HCT116 (cell line): ENCODE measurements at regions not wholly inside any gene's neighbourhood (a gene's known extent, or its start where the extent isn't known, plus 50 kb on each side); places are given as distances from the start of the nearest gene placed in this dataset.

ENCODE experiments used
- ATAC-seq: fragments of 200-7000 bp; cut with Tn5 transposase; 2 replicates; pipeline ENCODE4 v1.9.1; 2020; ENCODE audit warnings: mild to moderate bottlenecking, moderate library complexity
- BruUV-seq: library from RNA; stranded (reverse); fragments of 400-500 nt; replicated peaks from 2 replicates; lab custom pipeline; 2021; lab: Mats Ljungman, UMichigan
- CTCF ChIA-PET: fragments of 300-600 bp; sonication (Branson Sonifier 250); formaldehyde crosslinking; loops from one replicate; lab custom pipeline; 2021; ENCODE audit warnings: antibody characterized with exemption; lab: Charles Lee
- POLR2A ChIA-PET: fragments of 300-600, 350-600 bp; sonication (Branson Sonifier 250); formaldehyde crosslinking; loops from one replicate; lab custom pipeline; 2021; ENCODE audit warnings: antibody characterized with exemption; lab: Charles Lee
- RAD21 ChIA-PET, 2 experiments: fragments of 300-600 bp; sonication (Branson Sonifier 250); formaldehyde crosslinking; loops; one replicate each; lab custom pipeline; 2023; ENCODE audit warnings: low total read pairs in 2 of 2; ENCODE audit not compliant: uncharacterized antibody in 2 of 2, unreplicated experiment in 2 of 2, low non-redundant PET in 1 of 2; lab: Charles Lee
- DNase-seq: peaks from one replicate; pipeline ENCODE4 v3.0.0-alpha.2; 2010; ENCODE audit warnings: low read depth, low spot score
- H2AFZ ChIP-seq: fragments of 200-600 bp; shearing (Covaris generic), sonication (generic); 2 replicates; pipeline ENCODE4 v1.6.1; 2017; ENCODE audit warnings: low read depth, mixed run types, mixed read lengths, antibody characterized with exemption, low read length; ENCODE audit not compliant: poor library complexity, severe bottlenecking
- H3K27ac ChIP-seq: 2 replicates; pipeline ENCODE4 v1.5.1; 2012; ENCODE audit warnings: low read depth, low read length
- H3K27me3 ChIP-seq: fragments of 200-600 bp; sonication (generic); 2 replicates; pipeline ENCODE4 v1.6.1; 2016; ENCODE audit warnings: mixed run types, low read length, mixed read lengths; ENCODE audit not compliant: insufficient read depth
- H3K36me3 ChIP-seq, 2 experiments: fragments of 200-500 bp in 1 of 2; fragments of 200-600 bp in 1 of 2; sonication (Bioruptor generic) in 1 of 2; sonication (generic) in 1 of 2; 2 replicates each; pipeline versions ENCODE4 v1.5.1 to v1.6.1; 2014 to 2016; ENCODE audit warnings: low read length in 2 of 2, inconsistent platforms in 1 of 2, mixed read lengths in 1 of 2, mixed run types in 1 of 2; ENCODE audit not compliant: insufficient read depth in 2 of 2, control insufficient read depth in 1 of 2
- H3K4me1 ChIP-seq, 2 experiments: fragments of 200-600 bp in 1 of 2; sonication (generic) in 1 of 2; 2 replicates each; pipeline versions ENCODE4 v1.5.1 to v1.6.1; 2012 to 2017; ENCODE audit warnings: low read length in 2 of 2, inconsistent platforms in 1 of 2, mild to moderate bottlenecking in 1 of 2, mixed read lengths in 1 of 2, mixed run types in 1 of 2, moderate library complexity in 1 of 2; ENCODE audit not compliant: insufficient read depth in 2 of 2, control insufficient read depth in 1 of 2
- H3K4me2 ChIP-seq: fragments of 200-600 bp; sonication (generic); 2 replicates; pipeline ENCODE4 v1.6.1; 2017; ENCODE audit warnings: mixed run types, low read length, mixed read lengths
- H3K4me3 ChIP-seq, 2 experiments: fragments of 200-600 bp in 1 of 2; sonication (generic) in 1 of 2; replicated peaks in 1 of 2; 2 replicates each; pipeline ENCODE4 v1.5.1; 2011 to 2016; ENCODE audit warnings: low read length in 2 of 2, control low read depth in 1 of 2, low read depth in 1 of 2, mild to moderate bottlenecking in 1 of 2, mixed read lengths in 1 of 2, mixed run types in 1 of 2
- H3K79me2 ChIP-seq: fragments of 200-600 bp; sonication (generic); 2 replicates; pipeline ENCODE4 v1.6.1; 2017; ENCODE audit warnings: mild to moderate bottlenecking, mixed run types, low read length, moderate library complexity, mixed read lengths; ENCODE audit not compliant: insufficient read depth
- H3K9ac ChIP-seq: fragments of 200-600 bp; sonication (generic); 2 replicates; pipeline ENCODE4 v1.6.1; 2016; ENCODE audit warnings: low read length, mixed read lengths
- H3K9me2 ChIP-seq: fragments of 200-600 bp; sonication (generic), shearing (Covaris generic); 2 replicates; pipeline ENCODE4 v1.6.1; 2017; ENCODE audit warnings: mixed run types, mild to moderate bottlenecking, moderate library complexity; ENCODE audit not compliant: insufficient read depth
- H3K9me3 ChIP-seq, 2 experiments: fragments of 200-500 bp in 1 of 2; fragments of 200-600 bp in 1 of 2; sonication (Bioruptor generic) in 1 of 2; sonication (generic) in 1 of 2; 2 replicates each; pipeline ENCODE4 v1.6.1; 2014 to 2017; ENCODE audit warnings: low read length in 2 of 2, mixed read lengths in 2 of 2, inconsistent platforms in 1 of 2, low read depth in 1 of 2, mild to moderate bottlenecking in 1 of 2, mixed run types in 1 of 2, moderate library complexity in 1 of 2; ENCODE audit not compliant: control insufficient read depth in 1 of 2, insufficient read depth in 1 of 2
- H4K20me1 ChIP-seq: fragments of 200-600 bp; sonication (generic), shearing (Covaris generic); 2 replicates; pipeline ENCODE4 v1.6.1; 2017; ENCODE audit warnings: mixed run types, mild to moderate bottlenecking, moderate library complexity; ENCODE audit not compliant: insufficient read depth
- ATF3 ChIP-seq: IDR thresholded peaks from 2 replicates; pipeline ENCODE4 v1.6.1; 2012
- CBX3 ChIP-seq: IDR thresholded peaks from 2 replicates; pipeline ENCODE4 v1.6.1; 2012; ENCODE audit warnings: low read depth
- CEBPB ChIP-seq: IDR thresholded peaks from 2 replicates; pipeline ENCODE4 v1.6.1; 2012; ENCODE audit warnings: low read depth
- CTCF ChIP-seq, 3 experiments: fragments of 200-600 bp in 1 of 3; sonication (generic) in 1 of 3; IDR thresholded peaks in 2 of 3; conservative IDR thresholded peaks in 1 of 3; 2 replicates each; pipeline ENCODE4 v1.5.1; 2012 to 2017; ENCODE audit warnings: low read depth in 2 of 3, low read length in 2 of 3, antibody characterized with exemption in 1 of 3, borderline replicate concordance in 1 of 3, control low read depth in 1 of 3, mild to moderate bottlenecking in 1 of 3, mixed read lengths in 1 of 3, mixed run types in 1 of 3, moderate library complexity in 1 of 3; ENCODE audit not compliant: insufficient read depth in 1 of 3
- EGR1 ChIP-seq: IDR thresholded peaks from 2 replicates; pipeline ENCODE4 v1.6.1; 2012; ENCODE audit warnings: low read depth
- ELF1 ChIP-seq: IDR thresholded peaks from 2 replicates; pipeline ENCODE4 v1.6.1; 2012; ENCODE audit warnings: low read depth, borderline replicate concordance
- EZH2 ChIP-seq: fragments of 200-600 bp; sonication (generic); IDR thresholded peaks from 2 replicates; pipeline ENCODE4 v1.6.1; 2017; ENCODE audit warnings: antibody characterized with exemption, mixed run types
- EZH2phosphoT487 ChIP-seq: fragments of 200-600 bp; IDR thresholded peaks from 2 replicates; pipeline ENCODE4 v1.6.1; 2018; ENCODE audit warnings: antibody characterized with exemption, borderline replicate concordance
- FOSL1 ChIP-seq: IDR thresholded peaks from 2 replicates; pipeline ENCODE4 v1.6.1; 2012; ENCODE audit warnings: low read depth
- JUND ChIP-seq: IDR thresholded peaks from 2 replicates; pipeline ENCODE4 v1.6.1; 2012
- MAX ChIP-seq: IDR thresholded peaks from 2 replicates; pipeline ENCODE4 v1.6.1; 2012
- POLR2A ChIP-seq: IDR thresholded peaks from 2 replicates; pipeline ENCODE4 v1.7.0; 2011; ENCODE audit warnings: borderline replicate concordance; ENCODE audit not compliant: insufficient read depth, insufficient read length; ENCODE audit errors: extremely low read depth
- POLR2AphosphoS5 ChIP-seq: IDR thresholded peaks from 2 replicates; pipeline ENCODE4 v1.6.1; 2011; ENCODE audit warnings: mild to moderate bottlenecking, low read depth, low read length, moderate library complexity
- SIN3A ChIP-seq: IDR thresholded peaks from 2 replicates; pipeline ENCODE4 v1.6.1; 2012; ENCODE audit warnings: low read depth
- SP1 ChIP-seq: IDR thresholded peaks from 2 replicates; pipeline ENCODE4 v1.6.1; 2012; ENCODE audit warnings: low read depth
- TCF7L2 ChIP-seq: IDR thresholded peaks from 2 replicates; pipeline ENCODE4 v1.7.0; 2011; ENCODE audit warnings: borderline replicate concordance, inconsistent platforms; ENCODE audit not compliant: insufficient read depth, insufficient read length; ENCODE audit errors: extremely low read depth
- YY1 ChIP-seq: IDR thresholded peaks from 2 replicates; pipeline ENCODE4 v1.6.1; 2011; ENCODE audit warnings: low read length, low read depth, moderate library complexity, mild to moderate bottlenecking; ENCODE audit not compliant: insufficient replicate concordance; ENCODE audit errors: extremely low read depth
- ZBTB33 ChIP-seq: IDR thresholded peaks from 2 replicates; pipeline ENCODE4 v1.6.1; 2011; ENCODE audit warnings: mild to moderate bottlenecking, low read length, moderate library complexity; ENCODE audit not compliant: insufficient replicate concordance; ENCODE audit errors: extremely low read depth
- ZFX ChIP-seq: fragments of 450-650 bp; IDR thresholded peaks from 2 replicates; pipeline ENCODE4 v1.6.1; 2017
- ZNF274 ChIP-seq: fragments of 200-500 bp; sonication (Bioruptor generic); IDR thresholded peaks from 2 replicates; pipeline ENCODE4 v1.6.1; 2014; ENCODE audit warnings: mild to moderate bottlenecking, low read depth, low read length, inconsistent platforms
- intact Hi-C: fragments of 100-400 bp; cut with micrococcal nuclease; formaldehyde crosslinking; loops from 2 replicates; pipeline ENCODE4 v1.10.0; 2022

GRCh38 chr5:5816960-5817359 lies 394.5 kb downstream of the ICE1 start (continued):
- no peak for TF ChIP-seq CTCF (IDR thresholded peaks at IDR 0.05 in 2 of 3, conservative IDR thresholded peaks at IDR 0.05 in 1 of 3; ENCODE audit: borderline replicate concordance in 1 of 3, insufficient read depth in 1 of 3, low read depth in 2 of 3, low read length in 2 of 3)
- TF ChIP-seq JUND, result no peak
- TF ChIP-seq CEBPB, result no peak
- no peak for TF ChIP-seq FOSL1
- TF ChIP-seq POLR2AphosphoS5, result no peak
- no peak for TF ChIP-seq POLR2A
- no peak for TF ChIP-seq ZFX

- ATAC-seq (no peak), DNase-seq (no peak)
- Histone ChIP-seq H3K27ac (no peak overlapping the region), H3K9me2 (no peaks in the 10 kb centered on the region), H3K4me3 (no peak overlapping the region), H3K27me3 (no peaks in the 10 kb centered on the region), H3K4me1 (no peaks in the 10 kb centered on the region), H4K20me1 (no peaks in the 10 kb centered on the region), H3K9me3 (no peaks in the 10 kb centered on the region), H2AFZ (no peak overlapping the region), H3K36me3 (no peaks in the 10 kb centered on the region), H3K79me2 (no peaks in the 10 kb centered on the region), H3K9ac (no peak overlapping the region), H3K4me2 (no peak overlapping the region)
- BruUV-seq, result no TSS peak
- RAD21 ChIA-PET, result no interaction called here
- intact Hi-C loops, result no loop called here
- CTCF ChIA-PET, result no interaction called here
- POLR2A ChIA-PET, result no interaction called here
- TF ChIP-seq EZH2phosphoT487 (no peak), TCF7L2 (no peak), JUND (no peak), EZH2 (no peak), POLR2AphosphoS5 (no peak), ZFX (no peak), ZBTB33 (no peak), CBX3 (no peak), MAX (no peak), ATF3 (no peak), SP1 (no peak), EGR1 (no peak), SIN3A (no peak), YY1 (no peak), ELF1 (no peak), ZNF274 (no peak)
Observed at GRCh38 chr5:5813441-5813840, 391.0 kb downstream of the ICE1 start.
